ENCODE measurements at regions not wholly inside any gene's neighbourhood (a gene's known extent, or its start where the extent isn't known, plus 50 kb on each side); places are given as distances from the start of the nearest gene placed in this dataset.

DNA sequence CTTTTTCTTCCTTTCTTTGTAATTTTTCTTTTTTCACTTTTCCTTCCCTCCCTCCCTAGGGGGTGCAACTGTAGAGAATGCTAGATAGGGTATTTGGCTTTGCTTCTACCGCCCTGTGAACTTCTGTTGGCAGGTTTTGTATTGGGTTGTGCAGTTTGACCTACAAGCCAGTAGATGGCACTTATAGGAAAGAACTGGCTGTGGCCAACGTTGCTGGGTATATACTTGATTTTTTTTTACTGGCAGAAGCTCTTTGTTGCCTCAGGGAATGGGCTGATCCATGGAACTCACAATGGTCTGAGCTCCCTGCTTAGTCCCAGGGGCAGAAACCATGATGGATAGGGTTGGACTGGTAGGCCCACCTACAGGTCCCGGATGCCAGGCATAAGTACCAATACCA lies 1019.5 kb upstream of the LRRTM1 start:
- Histone ChIP-seq H3K4me1 (ENCODE audit: control insufficient read depth, low read length) (no peaks in the 10 kb centered on the region), H3F3A (ENCODE audit: control insufficient read depth, insufficient read depth) (no peaks in the 10 kb centered on the region), H3K27me3 (ENCODE audit: control insufficient read depth, low read length) (no peaks in the 10 kb centered on the region), H3K4me3 (ENCODE audit: low read length) (no peak overlapping the region), H3K36me3 (ENCODE audit: control insufficient read depth, low read length) (no peaks in the 10 kb centered on the region), H3K79me2 (ENCODE audit: control insufficient read depth, low read length) (no peaks in the 10 kb centered on the region), H3K27ac (ENCODE audit: low read depth, low read length) (no peak overlapping the region), H3K9me2 (replicated peaks; ENCODE audit: control insufficient read depth, low read length) (no peaks in the 10 kb centered on the region), H3K9me3 (ENCODE audit: control insufficient read depth, insufficient read depth, low read length) (no peaks in the 10 kb centered on the region), H3K4me2 (ENCODE audit: low read length) (no peak overlapping the region), H4K20me1 (ENCODE audit: control insufficient read depth, insufficient read depth, low read depth, low read length) (no peaks in the 10 kb centered on the region)
- TF ChIP-seq, protein P1, sequence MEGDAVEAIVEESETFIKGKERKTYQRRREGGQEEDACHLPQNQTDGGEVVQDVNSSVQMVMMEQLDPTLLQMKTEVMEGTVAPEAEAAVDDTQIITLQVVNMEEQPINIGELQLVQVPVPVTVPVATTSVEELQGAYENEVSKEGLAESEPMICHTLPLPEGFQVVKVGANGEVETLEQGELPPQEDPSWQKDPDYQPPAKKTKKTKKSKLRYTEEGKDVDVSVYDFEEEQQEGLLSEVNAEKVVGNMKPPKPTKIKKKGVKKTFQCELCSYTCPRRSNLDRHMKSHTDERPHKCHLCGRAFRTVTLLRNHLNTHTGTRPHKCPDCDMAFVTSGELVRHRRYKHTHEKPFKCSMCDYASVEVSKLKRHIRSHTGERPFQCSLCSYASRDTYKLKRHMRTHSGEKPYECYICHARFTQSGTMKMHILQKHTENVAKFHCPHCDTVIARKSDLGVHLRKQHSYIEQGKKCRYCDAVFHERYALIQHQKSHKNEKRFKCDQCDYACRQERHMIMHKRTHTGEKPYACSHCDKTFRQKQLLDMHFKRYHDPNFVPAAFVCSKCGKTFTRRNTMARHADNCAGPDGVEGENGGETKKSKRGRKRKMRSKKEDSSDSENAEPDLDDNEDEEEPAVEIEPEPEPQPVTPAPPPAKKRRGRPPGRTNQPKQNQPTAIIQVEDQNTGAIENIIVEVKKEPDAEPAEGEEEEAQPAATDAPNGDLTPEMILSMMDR (IDR thresholded peaks at IDR 0.05; ENCODE audit: low read depth, low read length, poor library complexity, severe bottlenecking): peak; percentile 39
- no peak for TF ChIP-seq EZH2phosphoT487 (IDR thresholded peaks at IDR 0.05; ENCODE audit: borderline replicate concordance, low read length)

DNA sequence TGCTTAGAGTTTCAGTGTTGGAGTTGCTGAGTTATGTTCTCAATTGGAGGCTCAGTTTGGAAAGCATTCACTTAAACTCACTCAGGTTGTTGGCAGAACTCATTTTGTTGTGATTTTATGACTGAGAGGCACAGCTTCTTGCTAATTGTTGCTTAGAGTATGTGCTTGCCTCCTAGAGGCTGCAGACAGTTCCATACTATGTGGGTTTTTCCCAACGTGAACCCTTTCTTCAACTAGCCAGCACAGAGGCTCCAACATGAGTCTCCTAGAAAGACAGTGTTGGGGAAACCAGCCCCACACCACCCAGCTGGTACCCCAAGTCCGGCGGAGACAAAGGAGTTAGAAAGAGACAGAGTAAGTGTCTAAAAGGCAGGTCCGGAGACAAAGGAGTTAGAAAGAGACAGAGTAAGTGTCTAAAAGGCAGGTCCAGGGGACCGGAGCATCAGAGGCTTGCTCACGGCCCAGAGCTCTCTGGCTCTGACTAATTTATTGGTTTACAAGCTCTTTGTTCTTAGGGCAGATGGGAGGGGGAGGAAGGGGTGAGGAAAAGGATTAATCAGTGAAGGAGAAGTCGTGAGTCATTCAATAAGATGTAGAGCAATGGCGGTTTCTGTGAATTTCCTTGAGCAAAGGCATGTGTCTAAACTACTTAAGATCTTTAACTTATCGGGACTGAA lies 999.7 kb upstream of the LRRTM1 start:
- Histone ChIP-seq H3K27me3 (ENCODE audit: control insufficient read depth, low read length) (no peaks in the 10 kb centered on the region), H4K20me1 (ENCODE audit: control insufficient read depth, insufficient read depth, low read depth, low read length) (no peaks in the 10 kb centered on the region), H3K9me2 (replicated peaks; ENCODE audit: control insufficient read depth, low read length) (no peaks in the 10 kb centered on the region), H3F3A (ENCODE audit: control insufficient read depth, insufficient read depth) (no peaks in the 10 kb centered on the region), H3K4me2 (ENCODE audit: low read length) (no peak overlapping the region), H3K79me2 (ENCODE audit: control insufficient read depth, low read length) (no peaks in the 10 kb centered on the region), H3K27ac (ENCODE audit: low read depth, low read length) (no peak overlapping the region), H3K4me1 (ENCODE audit: control insufficient read depth, low read length) (no peaks in the 10 kb centered on the region), H3K4me3 (ENCODE audit: low read length) (no peak overlapping the region), H3K9me3 (ENCODE audit: control insufficient read depth, insufficient read depth, low read length) (no peaks in the 10 kb centered on the region), H3K36me3 (ENCODE audit: control insufficient read depth, low read length) (no peaks in the 10 kb centered on the region)
- TF ChIP-seq, protein P1 (IDR thresholded peaks at IDR 0.05; ENCODE audit: low read depth, low read length, poor library complexity, severe bottlenecking): no peak
- TF ChIP-seq EZH2phosphoT487 (IDR thresholded peaks at IDR 0.05; ENCODE audit: borderline replicate concordance, low read length): no peak

DNA sequence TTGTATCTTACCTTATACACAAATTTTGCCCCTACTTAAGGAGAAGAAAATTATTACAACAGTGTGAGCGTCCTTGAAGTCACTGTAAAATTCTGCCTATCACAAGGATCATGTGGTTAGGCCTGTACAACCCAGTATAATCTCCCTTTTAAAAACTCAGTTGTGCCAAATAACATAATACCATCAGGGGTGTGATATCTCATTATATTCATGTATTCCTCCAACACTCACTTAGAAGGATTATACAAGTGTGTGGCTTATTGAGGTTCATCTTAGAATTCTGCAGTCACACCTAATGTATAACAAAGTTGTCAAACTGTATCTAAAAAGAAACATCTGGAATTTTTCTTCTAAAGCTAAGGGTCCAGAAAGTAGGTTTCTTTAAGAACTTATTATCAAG lies 998.8 kb upstream of the LRRTM1 start:
- Histone ChIP-seq H3K4me2 (ENCODE audit: low read length) (no peak overlapping the region), H3K4me1 (ENCODE audit: control insufficient read depth, low read length) (no peaks in the 10 kb centered on the region), H3K9me3 (ENCODE audit: control insufficient read depth, insufficient read depth, low read length) (no peaks in the 10 kb centered on the region), H3K27me3 (ENCODE audit: control insufficient read depth, low read length) (no peaks in the 10 kb centered on the region), H3K4me3 (ENCODE audit: low read length) (no peak overlapping the region), H3K79me2 (ENCODE audit: control insufficient read depth, low read length) (no peaks in the 10 kb centered on the region), H4K20me1 (ENCODE audit: control insufficient read depth, insufficient read depth, low read depth, low read length) (no peaks in the 10 kb centered on the region), H3K27ac (ENCODE audit: low read depth, low read length) (no peak overlapping the region), H3F3A (ENCODE audit: control insufficient read depth, insufficient read depth) (no peaks in the 10 kb centered on the region), H3K9me2 (replicated peaks; ENCODE audit: control insufficient read depth, low read length) (no peaks in the 10 kb centered on the region), H3K36me3 (ENCODE audit: control insufficient read depth, low read length) (no peaks in the 10 kb centered on the region)
- TF ChIP-seq, protein P1 (IDR thresholded peaks at IDR 0.05; ENCODE audit: low read depth, low read length, poor library complexity, severe bottlenecking): no peak
- no peak for TF ChIP-seq EZH2phosphoT487 (IDR thresholded peaks at IDR 0.05; ENCODE audit: borderline replicate concordance, low read length)

All from DOHH2 (cell line).